Islet of Langerhans (tissue), 1 donor: ENCODE measurements at regions not wholly inside any gene's neighbourhood (a gene's known extent, or its start where the extent isn't known, plus 50 kb on each side); places are given as distances from the start of the nearest gene placed in this dataset.
"Not testable (repeated sequence)": the region's sequence is repeated elsewhere in the genome, so short reads cannot be mapped to it uniquely, and the experiment has no call there.

Source experiments
- FAIRE-seq: peaks from one replicate; lab custom pipeline; 2011; peaks lifted over from hg19 to GRCh38; lab: Jason Lieb, UNC

DNA sequence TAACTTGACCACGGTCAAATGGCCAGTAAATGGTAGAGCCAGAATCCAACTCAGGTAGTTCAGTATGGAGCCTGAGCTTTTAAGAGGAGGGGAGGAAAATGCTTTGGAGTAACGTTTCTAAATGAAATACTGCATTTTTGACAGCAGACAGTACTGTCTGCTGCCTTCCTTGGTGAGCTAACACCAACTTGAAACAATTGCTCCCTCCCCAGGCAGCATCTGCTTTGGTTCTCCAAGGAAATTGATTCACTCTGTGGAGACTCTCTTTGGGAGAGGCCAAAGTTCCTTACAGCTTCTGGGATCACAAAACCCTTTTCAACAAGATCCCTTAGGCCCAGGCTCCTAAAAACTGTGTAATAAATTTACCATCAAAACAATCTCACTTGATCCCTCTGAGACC is 75.2 kb upstream of the SSBP2 start:
- no peak for FAIRE-seq

DNA sequence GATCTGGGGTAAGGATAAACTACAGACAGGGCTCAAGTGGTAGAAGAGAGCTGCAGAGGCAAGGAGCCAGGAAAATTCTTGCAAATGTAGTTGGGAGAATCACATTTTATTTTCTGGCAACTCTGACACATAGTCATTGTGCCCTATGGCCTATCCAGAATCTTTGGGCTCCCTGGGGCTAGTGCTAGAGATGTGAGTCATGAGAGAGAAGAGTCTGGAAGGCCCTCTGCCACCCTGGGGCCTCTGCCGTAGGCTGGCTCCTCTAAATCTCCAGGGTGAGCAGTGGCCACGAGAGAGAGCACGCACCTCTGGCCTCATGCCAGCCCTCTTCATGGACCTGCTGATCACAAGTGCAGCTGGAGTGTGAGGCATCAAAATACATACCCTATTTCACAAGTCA is 74.3 kb upstream of the SSBP2 start:
- FAIRE-seq: no peak

DNA sequence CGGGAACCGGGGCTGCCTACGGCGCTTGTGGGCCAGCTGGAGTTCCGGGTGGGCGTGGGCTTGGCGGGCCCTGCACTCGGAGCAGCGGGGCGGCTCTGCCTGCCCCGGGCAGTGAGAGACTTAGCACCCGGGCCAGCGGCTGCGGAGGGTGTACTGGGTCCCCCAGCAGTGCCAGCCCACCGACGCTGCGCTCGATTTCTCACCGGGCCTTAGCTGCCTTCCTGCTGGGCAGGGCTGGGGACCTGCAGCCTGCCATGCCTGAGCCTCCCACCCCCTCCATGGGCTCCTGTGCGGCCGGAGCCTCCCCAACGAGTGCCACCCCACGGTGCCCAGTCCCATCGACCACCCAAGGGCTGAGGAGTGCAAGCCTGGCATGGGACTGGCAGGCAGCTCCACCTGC is 72.8 kb upstream of the SSBP2 start:
- not testable (repeated sequence) for FAIRE-seq

DNA sequence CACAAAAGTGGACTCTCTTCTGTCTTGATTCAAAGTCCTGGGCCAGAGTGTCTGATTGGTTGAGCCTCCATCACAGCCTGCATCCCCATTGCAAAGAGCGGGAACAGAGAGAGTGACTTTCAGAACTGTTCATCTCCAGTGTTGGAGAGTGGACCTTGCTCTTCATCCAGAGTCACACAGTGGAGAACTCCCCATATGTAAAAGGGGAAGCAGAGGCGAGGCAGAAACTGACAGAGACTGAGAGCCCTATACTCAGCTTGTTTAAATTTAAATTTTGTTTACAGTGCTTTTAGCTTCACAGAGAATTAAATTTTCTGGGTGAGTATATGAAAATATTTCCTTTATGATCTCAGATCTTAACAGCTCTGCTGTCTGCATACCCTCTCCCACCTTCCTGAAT is 70.0 kb upstream of the SSBP2 start:
- no peak for FAIRE-seq

DNA sequence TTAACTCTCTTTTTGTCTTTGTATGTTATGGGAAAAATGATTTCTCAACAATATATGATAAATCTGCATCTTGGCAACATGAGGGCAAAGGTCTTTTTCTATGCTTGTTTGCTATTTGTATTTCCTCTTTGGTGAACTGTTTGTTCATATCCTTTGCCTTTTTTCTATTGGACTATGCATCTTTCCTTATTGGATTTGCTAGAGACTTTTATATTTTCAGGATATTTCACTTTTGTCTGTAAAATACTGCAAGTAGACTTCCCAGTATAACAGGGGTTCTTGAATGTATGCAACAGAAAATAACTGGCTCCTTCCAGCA is 69.4 kb upstream of the SSBP2 start:
- FAIRE-seq: no peak

DNA sequence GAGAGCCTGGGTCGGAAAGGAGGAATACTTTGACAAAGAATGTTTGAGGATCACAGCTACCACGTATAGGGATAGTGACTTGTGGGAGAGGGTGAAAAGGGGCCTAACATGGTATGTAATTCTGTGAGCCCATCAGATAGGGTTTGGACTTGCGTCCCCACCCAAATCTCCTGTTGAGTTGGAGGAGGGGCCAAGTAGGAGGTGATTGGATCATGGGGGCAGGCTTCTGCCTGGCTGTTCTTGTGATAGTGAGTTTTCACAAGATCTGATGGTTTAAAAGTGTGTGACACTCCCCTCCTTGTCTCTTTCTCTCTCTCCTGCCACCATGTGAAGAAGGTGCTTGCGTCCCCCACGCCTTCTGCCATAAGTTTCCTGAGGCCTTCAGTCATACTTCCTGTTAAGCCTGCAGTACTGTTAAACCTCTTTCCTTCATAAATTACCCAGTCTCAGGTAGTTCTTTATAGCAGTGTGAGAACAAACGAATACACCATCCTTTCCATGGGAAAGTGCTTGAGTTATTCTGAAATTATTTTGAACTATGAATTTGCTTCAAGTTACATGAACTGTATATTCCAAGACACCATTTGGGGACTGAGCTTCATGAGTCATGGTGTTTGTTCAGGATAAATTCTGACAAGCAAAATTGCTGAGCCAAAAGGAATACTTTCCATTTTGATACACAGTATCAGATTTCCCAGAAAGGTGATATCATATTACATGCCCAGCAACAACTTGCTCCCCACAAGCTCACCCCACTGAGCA is 68.8 kb upstream of the SSBP2 start:
- FAIRE-seq: peak; percentile 93

DNA sequence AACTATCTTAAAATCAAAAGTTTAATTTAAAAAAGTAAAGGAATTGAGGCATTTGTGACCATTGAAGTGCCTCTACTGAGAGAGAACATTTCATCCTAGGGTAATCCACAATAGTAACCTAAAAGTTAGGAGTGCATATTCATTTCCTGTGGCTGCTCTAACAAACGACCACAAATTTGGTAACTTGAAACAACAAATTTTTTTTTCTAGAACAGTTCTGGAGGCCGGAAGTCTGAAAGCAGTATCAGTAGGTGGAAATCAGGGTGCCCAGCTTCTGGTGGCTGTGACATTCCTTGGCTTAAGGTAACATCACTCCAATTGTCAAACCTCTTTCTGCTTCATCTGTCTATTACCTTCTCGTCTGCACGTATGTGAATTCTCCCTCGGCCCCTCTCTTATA is 67.1 kb upstream of the SSBP2 start:
- FAIRE-seq: no peak

DNA sequence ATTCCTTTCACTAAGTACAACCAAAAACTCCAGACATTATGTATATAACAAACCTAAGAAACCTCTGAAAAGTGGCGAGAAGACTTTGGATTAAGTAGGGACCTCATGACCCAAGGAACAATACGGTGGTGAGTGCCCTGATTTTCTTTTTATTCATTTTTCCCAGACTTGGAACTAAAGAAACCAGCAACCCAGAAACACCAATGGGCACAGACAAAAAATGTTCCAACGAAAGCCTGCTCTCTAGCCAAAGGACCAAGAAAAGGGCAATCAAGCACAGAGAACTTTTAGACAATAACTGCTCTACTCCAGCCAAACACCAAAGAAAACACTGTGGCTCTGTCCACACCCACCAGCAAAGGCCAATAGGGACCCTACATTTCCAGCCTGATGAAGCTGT is 66.2 kb upstream of the SSBP2 start:
- no peak for FAIRE-seq

DNA sequence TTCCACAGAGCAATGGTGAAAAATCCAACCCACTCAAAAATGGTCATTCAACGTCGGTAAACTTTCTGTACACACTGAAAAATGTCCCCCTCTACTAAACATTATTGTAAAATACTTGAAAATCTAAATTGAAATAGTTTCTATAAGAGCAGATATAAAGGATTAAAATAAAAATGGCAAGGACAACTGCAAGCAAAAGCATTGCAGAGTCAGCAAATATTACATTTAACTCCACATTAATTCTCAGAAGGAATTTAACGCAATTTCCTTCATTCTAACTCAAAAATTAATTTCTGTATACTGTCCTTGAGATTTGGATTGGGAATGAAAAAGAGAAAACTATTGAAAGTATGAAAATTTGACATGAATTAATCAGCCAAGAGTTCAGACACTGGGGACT is 64.4 kb upstream of the SSBP2 start:
- FAIRE-seq: no peak

DNA sequence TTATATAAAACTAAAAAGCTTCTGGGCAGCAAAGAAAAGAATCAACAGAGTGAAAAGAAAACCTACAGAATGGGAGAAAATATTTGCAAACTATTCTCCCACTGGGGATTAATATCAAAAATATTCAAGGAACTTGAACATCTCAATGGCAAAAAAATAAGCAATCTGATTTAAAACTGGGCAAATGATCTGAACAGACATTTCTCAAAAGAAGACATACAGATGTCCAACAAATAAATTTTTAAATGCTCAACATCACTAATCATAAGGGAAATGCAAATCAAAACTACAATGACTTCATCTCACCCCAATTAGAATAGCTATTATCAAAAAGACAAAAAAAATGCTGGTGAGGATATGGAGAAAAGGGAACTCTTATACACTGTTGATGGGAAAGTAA is 57.2 kb upstream of the SSBP2 start:
- FAIRE-seq: no peak

DNA sequence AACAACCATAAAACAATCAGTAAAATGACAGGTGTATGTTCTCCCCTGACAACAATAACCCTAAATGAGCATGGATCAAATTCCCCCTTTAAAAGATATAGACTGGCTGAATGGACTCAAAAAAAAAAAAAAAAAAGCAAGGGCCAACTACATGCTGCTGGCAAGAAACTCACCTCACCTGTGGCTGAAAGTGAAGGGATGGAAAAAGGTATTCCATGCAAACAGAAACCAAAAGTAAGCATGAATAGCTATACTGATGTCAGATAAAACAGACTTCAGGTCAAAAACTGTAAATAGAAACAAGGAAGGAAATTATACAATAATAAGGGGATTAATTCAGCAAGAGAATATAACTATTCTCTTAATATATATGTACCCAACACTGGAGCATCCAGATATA is 54.2 kb upstream of the SSBP2 start:
- FAIRE-seq: no peak

DNA sequence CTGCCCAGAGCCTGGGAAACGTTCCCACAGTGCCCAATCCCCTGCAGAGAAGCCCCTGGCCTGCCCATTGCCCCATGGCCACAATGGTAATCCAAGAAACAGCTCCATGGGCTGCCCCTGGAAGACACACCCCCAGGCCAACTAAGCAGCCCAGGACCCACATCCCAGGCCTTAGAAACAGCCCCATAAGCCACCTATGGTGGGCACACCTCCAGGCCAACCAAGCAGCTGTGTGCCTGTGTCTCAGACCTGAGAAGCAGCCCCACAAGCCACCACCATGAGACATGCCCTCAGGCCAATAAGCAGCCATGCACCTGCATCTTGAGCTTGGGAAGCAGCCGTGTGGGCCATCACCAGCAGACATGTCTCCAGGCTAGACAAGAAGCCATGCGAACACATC is 52.9 kb upstream of the SSBP2 start:
- no peak for FAIRE-seq

DNA sequence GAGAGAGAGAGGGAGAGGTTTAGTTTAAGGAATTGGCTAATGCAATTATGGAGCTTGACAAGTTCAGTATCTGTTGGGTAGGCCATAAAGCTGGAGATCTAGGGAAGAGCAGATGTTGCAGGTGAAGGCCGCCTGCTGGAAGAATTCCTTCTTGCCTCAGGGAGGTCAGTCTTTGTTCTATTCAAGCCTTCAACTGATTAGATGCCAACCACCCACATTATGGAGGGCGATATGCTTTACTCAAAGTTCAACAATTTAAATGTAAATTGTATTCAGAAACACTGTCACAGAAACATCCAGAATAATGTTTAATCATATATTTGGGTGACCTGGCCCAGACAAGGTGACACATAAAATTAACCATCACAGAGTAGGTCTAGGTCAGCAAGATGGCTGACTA is 51.7 kb upstream of the SSBP2 start:
- no peak for FAIRE-seq

DNA sequence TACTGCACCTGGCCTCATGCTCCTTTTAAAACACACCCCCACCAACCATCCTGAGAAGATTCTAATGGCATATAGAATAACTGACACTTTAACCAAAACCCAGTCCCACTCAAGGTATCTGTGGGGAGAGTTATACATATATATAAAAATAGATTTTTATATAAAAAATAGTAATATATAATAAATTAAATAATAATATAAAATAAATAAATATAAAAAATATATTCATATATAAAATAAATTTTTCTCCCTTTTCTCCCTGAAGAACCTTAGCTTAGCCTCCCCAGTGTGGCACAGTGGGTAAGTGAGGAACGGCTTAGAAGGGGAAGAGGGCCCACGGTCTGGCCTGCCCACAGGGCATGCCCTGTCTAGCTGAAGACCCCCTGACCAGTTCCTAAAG is 51.1 kb upstream of the SSBP2 start:
- no peak for FAIRE-seq

DNA sequence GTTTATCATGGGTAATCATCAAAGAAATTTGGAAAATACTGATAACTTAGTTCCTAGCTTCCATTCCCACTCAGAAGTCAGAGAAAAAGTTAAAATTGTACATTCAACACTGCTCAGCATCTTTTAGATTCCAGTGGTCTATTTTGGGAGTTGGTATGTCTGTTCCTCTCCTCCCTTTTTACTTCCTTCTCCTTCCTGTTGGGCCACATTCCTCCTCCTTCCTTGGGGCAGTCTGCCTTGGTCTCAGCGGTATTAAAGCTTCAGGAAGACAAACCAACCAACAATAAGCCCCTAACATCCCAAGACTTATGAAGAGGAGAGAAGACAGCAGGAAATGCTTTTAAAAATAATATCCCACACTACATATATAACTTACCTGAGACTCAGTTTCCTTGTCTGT is 49.9 kb upstream of the SSBP2 start:
- FAIRE-seq: no peak
